ENCODE measurements at regions not wholly inside any gene's neighbourhood (a gene's known extent, or its start where the extent isn't known, plus 50 kb on each side); places are given as distances from the start of the nearest gene placed in this dataset.

DNA sequence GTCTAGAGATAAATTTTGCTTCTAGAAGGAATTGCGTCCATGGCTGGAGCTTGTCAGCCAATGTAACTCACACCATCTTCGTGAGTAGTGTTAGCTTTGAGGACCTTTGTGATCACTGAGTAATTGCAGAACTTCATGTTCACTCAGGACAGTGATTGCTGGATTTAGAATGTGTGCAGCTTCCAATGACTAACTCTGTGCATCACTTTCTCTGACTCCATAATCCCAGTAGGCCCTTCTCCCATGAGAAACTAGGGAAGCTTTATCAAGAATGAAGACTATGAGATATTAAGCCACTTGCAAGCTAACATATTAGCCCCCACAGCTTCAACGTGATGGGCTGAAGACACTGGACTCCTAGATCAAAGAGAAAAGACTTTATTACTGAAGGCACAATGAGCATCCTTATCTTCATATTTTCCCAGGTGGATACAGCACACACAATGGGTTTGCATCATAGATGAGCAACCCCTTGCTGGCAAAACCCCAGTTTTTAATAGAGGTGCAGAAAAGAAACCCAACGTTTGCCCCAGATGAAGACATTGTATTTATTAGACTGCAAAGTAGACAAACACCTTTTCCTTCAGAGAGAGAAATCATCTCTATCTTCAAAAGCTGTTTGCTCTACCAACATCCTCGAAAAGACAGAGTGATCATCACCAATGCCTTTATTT lies 561.0 kb downstream of the LTN1 start:
- WGBS (ENCODE audit: insufficient coverage): 86% methylated on average over 3 of the region's 5 CpGs
- no peak overlapping the region for H3K4me3 Mint-ChIP-seq
- Histone ChIP-seq H3K27me3 (ENCODE audit: control insufficient read depth in 2 of 2, insufficient read depth in 2 of 2, low read length in 2 of 2) (no peaks in the 10 kb centered on the region), H3K9ac (ENCODE audit: insufficient read depth, low read length, poor library complexity, severe bottlenecking) (no peak overlapping the region), H3K4me1 (ENCODE audit: control insufficient read depth in 1 of 2, insufficient read depth in 2 of 2, low read length in 2 of 2) (no peaks in the 10 kb centered on the region), H3K36me3 (replicated peaks in 1 of 2; ENCODE audit: control insufficient read depth in 1 of 2, insufficient read depth in 2 of 2, low read length in 2 of 2) (no peaks in the 10 kb centered on the region), H3K4me3 (replicated peaks in 1 of 3; ENCODE audit: low read depth in 2 of 3, low read length in 3 of 3) (no peak overlapping the region), H4K20me1 (ENCODE audit: insufficient read depth, low read length) (no peaks in the 10 kb centered on the region), H3K9me3 (replicated peaks in 1 of 2; ENCODE audit: control insufficient read depth in 1 of 2, insufficient read depth in 1 of 2, low read length in 2 of 2) (no peaks in the 10 kb centered on the region), H2AFZ (ENCODE audit: insufficient read depth, low read depth, low read length, poor library complexity, severe bottlenecking) (no peak overlapping the region), H3K4me2 (replicated peaks; ENCODE audit: extremely low read depth, low read length, poor library complexity, severe bottlenecking) (no peak overlapping the region), H3K27ac (ENCODE audit: low read depth in 1 of 2, low read length in 2 of 2) (no peak overlapping the region), H3K79me2 (ENCODE audit: insufficient read depth, low read length) (no peaks in the 10 kb centered on the region)
- peaks cover 1 to 6% (median 6%) of the 10 kb centered on the region in 7 donors for H3K9me3 Mint-ChIP-seq
- DNase-seq: no peak
- no peaks in the 10 kb centered on the region for H3K36me3 Mint-ChIP-seq
- H3K27me3 Mint-ChIP-seq (ENCODE audit: low read depth in 3 of 3): peaks cover 0 to 2% (median 2%) of the 10 kb centered on the region in 3 donors
- intact Hi-C loops (cut with micrococcal nuclease): no loop called here
- no peaks in the 10 kb centered on the region for H3K4me1 Mint-ChIP-seq
- H3K27ac Mint-ChIP-seq: no peak overlapping the region
- TF ChIP-seq CTCF (IDR thresholded peaks at IDR 0.05): no peak

GRCh38 chr21:28431022-28431421 lies 561.7 kb downstream of the LTN1 start:
- no peak overlapping the region for H3K27ac Mint-ChIP-seq
- H3K36me3 ChIP-seq (replicated peaks in 1 of 2; ENCODE audit: control insufficient read depth in 1 of 2, insufficient read depth in 2 of 2, low read length in 2 of 2): no peaks in the 10 kb centered on the region
- peaks cover 0 to 6% (median 6%) of the 10 kb centered on the region in 7 donors for H3K9me3 Mint-ChIP-seq
- H2AFZ ChIP-seq (ENCODE audit: insufficient read depth, low read depth, low read length, poor library complexity, severe bottlenecking): no peak overlapping the region
- H3K9me3 ChIP-seq (replicated peaks in 1 of 2; ENCODE audit: control insufficient read depth in 1 of 2, insufficient read depth in 1 of 2, low read length in 2 of 2): no peaks in the 10 kb centered on the region
- no peak overlapping the region for H3K9ac ChIP-seq (ENCODE audit: insufficient read depth, low read length, poor library complexity, severe bottlenecking)
- H3K27me3 ChIP-seq (ENCODE audit: control insufficient read depth in 2 of 2, insufficient read depth in 2 of 2, low read length in 2 of 2): no peaks in the 10 kb centered on the region
- WGBS (ENCODE audit: insufficient coverage): no CpG with 5 or more reads among the region's 2 CpGs
- no peak overlapping the region for H3K27ac ChIP-seq (ENCODE audit: low read depth in 1 of 2, low read length in 2 of 2)
- peaks cover 0 to 2% (median 2%) of the 10 kb centered on the region in 3 donors for H3K27me3 Mint-ChIP-seq (ENCODE audit: low read depth in 3 of 3)
- intact Hi-C loops (cut with micrococcal nuclease): no loop called here
- no peaks in the 10 kb centered on the region for H3K36me3 Mint-ChIP-seq
- H3K4me3 ChIP-seq (replicated peaks in 1 of 3; ENCODE audit: low read depth in 2 of 3, low read length in 3 of 3): no peak overlapping the region
- no peak for DNase-seq
- H3K4me3 Mint-ChIP-seq: no peak overlapping the region
- H3K4me1 Mint-ChIP-seq: no peaks in the 10 kb centered on the region
- no peaks in the 10 kb centered on the region for H3K79me2 ChIP-seq (ENCODE audit: insufficient read depth, low read length)
- H4K20me1 ChIP-seq (ENCODE audit: insufficient read depth, low read length): no peaks in the 10 kb centered on the region
- H3K4me2 ChIP-seq (replicated peaks; ENCODE audit: extremely low read depth, low read length, poor library complexity, severe bottlenecking): no peak overlapping the region
- no peak for TF ChIP-seq CTCF (IDR thresholded peaks at IDR 0.05)
- H3K4me1 ChIP-seq (ENCODE audit: control insufficient read depth in 1 of 2, insufficient read depth in 2 of 2, low read length in 2 of 2): no peaks in the 10 kb centered on the region
